Esophagus (tissue), 2 donors: ENCODE measurements at regions not wholly inside any gene's neighbourhood (a gene's known extent, or its start where the extent isn't known, plus 50 kb on each side); places are given as distances from the start of the nearest gene placed in this dataset.

Experiments
- H3K27ac ChIP-seq, 2 donors: one replicate each; pipeline ENCODE4 v1.5.1; 2013; ENCODE audit warnings: low read depth in 2 of 2, mild to moderate bottlenecking in 2 of 2, inconsistent platforms in 1 of 2, low read length in 1 of 2, moderate library complexity in 1 of 2
- H3K27me3 ChIP-seq, 2 donors: one replicate each; pipeline ENCODE4 v1.6.1; 2013; ENCODE audit warnings: low read length in 2 of 2, control low read depth in 1 of 2, mild to moderate bottlenecking in 1 of 2; ENCODE audit not compliant: insufficient read depth in 2 of 2, control insufficient read depth in 1 of 2
- H3K36me3 ChIP-seq, 2 donors: one replicate each; pipeline ENCODE4 v1.6.1; 2013; ENCODE audit warnings: low read length in 1 of 2; ENCODE audit not compliant: control insufficient read depth in 2 of 2, insufficient read depth in 2 of 2
- H3K4me1 ChIP-seq, 2 donors: one replicate each; pipeline ENCODE4 v1.6.1; 2013; ENCODE audit warnings: low read length in 1 of 2; ENCODE audit not compliant: control insufficient read depth in 2 of 2, insufficient read depth in 2 of 2
- H3K4me3 ChIP-seq, 2 donors: one replicate each; pipeline ENCODE4 v1.5.1; 2013; ENCODE audit warnings: low read length in 2 of 2, mild to moderate bottlenecking in 2 of 2, low read depth in 1 of 2, moderate library complexity in 1 of 2
- H3K9me3 ChIP-seq, 2 donors: one replicate each; pipeline ENCODE4 v1.6.1; 2013; ENCODE audit warnings: mild to moderate bottlenecking in 2 of 2, low read depth in 1 of 2, low read length in 1 of 2, moderate library complexity in 1 of 2; ENCODE audit not compliant: control insufficient read depth in 2 of 2, insufficient read depth in 1 of 2
- WGBS, 2 donors: extraction: QIAGEN DNeasy Blood & Tissue Kit; methylation state at CpG; one replicate each; pipeline ENCODE4 v1.1.7; 2013; 5-methylcytosine and 5-hydroxymethylcytosine counted together
- donor health status: healthy with polysubstance abuse.
- donor health status: Bipolar disorder and iron deficiency.

DNA sequence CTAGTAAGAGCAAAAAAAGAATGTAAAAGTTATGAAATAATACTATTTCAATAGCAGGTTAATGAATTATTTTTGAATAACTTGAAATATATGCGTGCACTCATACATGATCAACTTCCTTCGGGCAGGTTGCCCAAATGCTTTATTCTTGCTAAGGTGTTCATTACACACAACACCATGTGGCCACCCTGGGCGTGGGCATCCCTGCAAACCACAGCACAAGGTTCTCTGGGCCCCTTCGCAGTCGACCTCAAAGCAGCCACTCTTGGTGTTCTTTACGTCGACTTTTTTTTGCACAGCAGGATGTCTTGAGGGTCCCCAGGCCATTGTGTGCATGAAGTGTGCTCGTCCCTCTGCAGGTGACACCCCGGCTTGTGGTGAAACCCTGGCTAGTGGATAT lies 300.7 kb upstream of the PITRM1 start:
- no peaks in the 10 kb centered on the region for H3K9me3 ChIP-seq
- peaks cover 10% of the 10 kb centered on the region in 2 donors for H3K4me1 ChIP-seq
- H3K27ac ChIP-seq: peak overlapping the region; percentile 65 to 94
- no peaks in the 10 kb centered on the region for H3K36me3 ChIP-seq
- H3K4me3 ChIP-seq: no peak overlapping the region
- WGBS, 2 donors: 74 to 84% methylated on average over 9 of the region's 9 CpGs
- no peaks in the 10 kb centered on the region for H3K27me3 ChIP-seq

DNA sequence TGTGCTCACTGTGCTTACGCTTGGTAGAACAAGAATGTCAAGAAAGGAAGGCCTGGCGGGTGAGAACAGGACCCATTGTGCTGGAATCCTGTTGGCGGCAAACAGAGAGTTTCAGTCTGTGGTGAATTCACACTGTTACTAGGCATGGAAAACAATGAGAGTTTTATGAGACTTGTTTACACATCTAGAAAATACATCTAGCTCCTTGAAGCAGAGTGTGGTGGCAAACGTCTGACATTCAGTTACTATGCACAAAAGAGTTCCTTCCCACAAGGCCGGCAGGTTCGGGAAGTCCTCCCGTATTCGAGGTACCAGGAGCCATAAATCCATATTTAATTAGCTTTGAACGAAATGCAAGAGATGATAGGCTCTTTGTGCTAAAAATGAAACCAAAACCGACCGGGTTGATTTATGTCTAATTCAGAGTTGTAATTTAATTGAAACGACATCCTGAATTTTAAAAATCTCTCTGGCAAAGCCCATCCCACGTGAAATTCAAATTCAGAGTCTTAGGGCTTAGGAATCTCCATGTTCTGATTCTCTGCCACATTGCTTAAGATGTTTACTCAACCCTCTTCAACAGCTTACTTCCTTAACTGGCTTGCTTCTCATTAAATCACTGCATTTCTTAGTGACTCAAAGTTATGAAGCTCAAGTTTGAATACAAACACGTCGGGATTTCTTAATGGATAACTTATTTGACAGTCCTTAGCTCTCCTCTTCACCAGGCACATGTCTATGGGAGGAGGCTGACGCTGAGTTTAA lies 299.9 kb upstream of the PITRM1 start:
- H3K4me3 ChIP-seq: no peak overlapping the region
- H3K27me3 ChIP-seq: no peaks in the 10 kb centered on the region
- H3K4me1 ChIP-seq: peaks cover 10% of the 10 kb centered on the region in 2 donors
- peak overlapping the region; percentile 94 to 97 for H3K27ac ChIP-seq
- H3K36me3 ChIP-seq: no peaks in the 10 kb centered on the region
- WGBS, 2 donors: 9 to 18% methylated on average over 16 of the region's 16 CpGs
- H3K9me3 ChIP-seq: no peaks in the 10 kb centered on the region

DNA sequence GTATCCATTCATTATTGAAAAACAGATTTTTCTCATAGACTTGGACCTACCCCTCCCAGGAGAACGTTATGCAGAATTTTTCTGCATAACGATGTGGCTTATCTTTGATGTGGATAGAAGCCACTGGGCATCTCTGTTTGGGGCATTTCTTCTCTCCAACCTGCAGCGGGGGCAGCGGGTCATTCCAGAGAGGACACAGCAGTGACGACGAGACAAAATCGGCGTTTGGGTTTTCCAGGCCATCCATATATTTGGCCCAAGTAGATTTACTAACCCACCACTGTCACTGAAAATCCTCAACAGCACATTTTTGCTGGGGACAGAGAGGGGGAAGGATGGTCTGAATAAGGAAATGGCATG lies 299.3 kb upstream of the PITRM1 start:
- H3K27me3 ChIP-seq: no peaks in the 10 kb centered on the region
- no peaks in the 10 kb centered on the region for H3K36me3 ChIP-seq
- H3K4me1 ChIP-seq: peaks cover 10% of the 10 kb centered on the region in 2 donors
- WGBS, 2 donors: 79 to 84% methylated on average over 8 of the region's 8 CpGs
- H3K4me3 ChIP-seq: no peak overlapping the region
- peak overlapping the region; percentile 94 to 97 for H3K27ac ChIP-seq
- H3K9me3 ChIP-seq: no peaks in the 10 kb centered on the region

DNA sequence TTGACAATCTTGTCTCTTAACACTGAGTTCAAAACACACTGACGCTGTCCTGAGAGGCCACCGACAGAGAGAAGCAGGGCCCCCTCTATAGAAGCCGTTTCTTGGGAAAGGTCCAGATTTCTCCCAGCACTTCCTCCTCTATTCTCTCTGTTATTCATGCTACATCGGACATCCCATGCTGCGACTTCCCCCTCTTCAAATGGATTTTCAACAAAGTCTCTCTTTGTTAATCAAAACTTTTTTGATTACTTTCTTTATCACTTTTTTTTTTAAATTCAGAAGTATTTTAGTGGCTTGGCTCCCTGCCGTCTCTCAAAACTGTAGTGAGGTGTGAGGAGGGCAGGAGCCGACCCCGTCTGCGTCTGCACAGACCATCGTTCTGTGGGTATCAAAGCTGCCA lies 298.9 kb upstream of the PITRM1 start:
- no peaks in the 10 kb centered on the region for H3K27me3 ChIP-seq
- no peak overlapping the region for H3K4me3 ChIP-seq
- peak overlapping the region; percentile 94 to 97 for H3K27ac ChIP-seq
- no peaks in the 10 kb centered on the region for H3K9me3 ChIP-seq
- 67 to 73% methylated on average over 10 of the region's 10 CpGs for WGBS, 2 donors
- H3K36me3 ChIP-seq: no peaks in the 10 kb centered on the region
- peaks cover 10% of the 10 kb centered on the region in 2 donors for H3K4me1 ChIP-seq

- 83 to 87% methylated on average over 11 of the region's 11 CpGs for WGBS, 2 donors
- H3K9me3 ChIP-seq: no peaks in the 10 kb centered on the region
- H3K27ac ChIP-seq: peak overlapping the region; percentile 28 to 98
- no peaks in the 10 kb centered on the region for H3K36me3 ChIP-seq
- peaks cover 10 to 13% of the 10 kb centered on the region in 2 donors for H3K4me1 ChIP-seq
- H3K27me3 ChIP-seq: no peaks in the 10 kb centered on the region
- H3K4me3 ChIP-seq: no peak overlapping the region
Observed at GRCh38 chr10:3470191-3470590, 297.6 kb upstream of the PITRM1 start.

DNA sequence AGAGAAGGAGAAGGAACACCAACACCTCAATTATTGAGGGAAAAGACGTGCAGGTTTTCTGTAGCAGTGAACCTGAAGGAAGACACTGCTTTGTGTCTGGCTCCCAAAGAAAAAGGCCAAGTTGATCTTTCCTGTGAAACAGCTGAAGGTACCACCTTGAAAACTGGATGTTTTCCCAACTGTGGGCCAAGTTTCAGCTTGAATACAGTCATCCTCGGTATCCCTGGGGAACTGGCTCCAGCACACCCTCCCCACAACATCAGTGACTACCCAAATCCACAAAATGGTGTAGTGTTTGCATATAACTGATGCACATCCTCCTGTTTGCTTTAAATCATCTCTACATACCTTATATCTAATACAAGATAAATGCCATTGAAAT lies 297.0 kb upstream of the PITRM1 start:
- no peaks in the 10 kb centered on the region for H3K27me3 ChIP-seq
- no peak overlapping the region for H3K4me3 ChIP-seq
- no peaks in the 10 kb centered on the region for H3K36me3 ChIP-seq
- H3K27ac ChIP-seq: peak overlapping the region; percentile 95 to 98
- H3K4me1 ChIP-seq: peaks cover 10 to 13% of the 10 kb centered on the region in 2 donors
- H3K9me3 ChIP-seq: no peaks in the 10 kb centered on the region
- 37 to 43% methylated on average over 2 of the region's 2 CpGs for WGBS, 2 donors

- Histone ChIP-seq H3K27me3 (no peaks in the 10 kb centered on the region), H3K4me3 (no peak overlapping the region), H3K36me3 (no peaks in the 10 kb centered on the region), H3K4me1 (peaks cover 10 to 13% of the 10 kb centered on the region in 2 donors), H3K27ac (peak overlapping the region; percentile 95 to 98), H3K9me3 (no peaks in the 10 kb centered on the region)
- WGBS, 2 donors: 11 to 39% methylated on average over 12 of the region's 12 CpGs
Observed at GRCh38 chr10:3468919-3469638, 296.5 kb upstream of the PITRM1 start.

GRCh38 chr10:3467052-3467951 lies 294.7 kb upstream of the PITRM1 start:
- H3K4me1 ChIP-seq: peaks cover 6 to 8% of the 10 kb centered on the region in 2 donors
- no peaks in the 10 kb centered on the region for H3K36me3 ChIP-seq
- H3K9me3 ChIP-seq: no peaks in the 10 kb centered on the region
- no peaks in the 10 kb centered on the region for H3K27me3 ChIP-seq
- 22 to 33% methylated on average over 23 of the region's 23 CpGs for WGBS, 2 donors
- peak overlapping the region; percentile 12 to 27 for H3K4me3 ChIP-seq
- peak overlapping the region; percentile 93 to 95 for H3K27ac ChIP-seq

GRCh38 chr10:3465406-3465891 lies 292.9 kb upstream of the PITRM1 start:
- Histone ChIP-seq H3K36me3 (no peaks in the 10 kb centered on the region), H3K4me3 (no peak overlapping the region), H3K27ac (peak overlapping the region; percentile 87 to 93), H3K4me1 (peaks cover 0 to 4% of the 10 kb centered on the region in 2 donors), H3K9me3 (no peaks in the 10 kb centered on the region), H3K27me3 (no peaks in the 10 kb centered on the region)
- 66% methylated on average over 11 of the region's 11 CpGs for WGBS, 2 donors
